Mammary epithelial cell (primary cell): ENCODE measurements at regions not wholly inside any gene's neighbourhood (a gene's known extent, or its start where the extent isn't known, plus 50 kb on each side); places are given as distances from the start of the nearest gene placed in this dataset.

Experiments used
- CTCF ChIP-seq, 2 donors: IDR thresholded peaks in 1 of 2; conservative IDR thresholded peaks in 1 of 2; 2 replicates each; pipeline ENCODE4 v1.5.1; 2011 to 2012; ENCODE audit warnings: inconsistent platforms in 2 of 2, low read length in 2 of 2, mild to moderate bottlenecking in 2 of 2, control low read depth in 1 of 2, low read depth in 1 of 2; ENCODE audit not compliant: insufficient read depth in 1 of 2; ENCODE audit errors: extremely low read depth in 1 of 2
- EZH2 ChIP-seq: IDR thresholded peaks from 2 replicates; pipeline ENCODE4 v1.6.1; 2012; ENCODE audit warnings: low read length, inconsistent platforms, borderline replicate concordance

- TF ChIP-seq CTCF (conservative IDR thresholded peaks at IDR 0.05 in 1 of 2, IDR thresholded peaks at IDR 0.05 in 1 of 2; ENCODE audit: extremely low read depth in 1 of 2, insufficient read depth in 1 of 2, low read depth in 1 of 2, low read length in 2 of 2) (no peak), EZH2 (no peak)
These were observed 68.2 kb downstream of the OXGR1 start for GRCh38 chr13:96925916-96926628.
